IMR-90 (cell line): ENCODE measurements at regions not wholly inside any gene's neighbourhood (a gene's known extent, or its start where the extent isn't known, plus 50 kb on each side); places are given as distances from the start of the nearest gene placed in this dataset.
A peak's percentile ranks its signal among the peaks of the same experiment; 100 is the strongest.

Experiments used
- CTCF ChIP-seq: conservative IDR thresholded peaks from 2 replicates; pipeline ENCODE4 v1.5.1; 2012; ENCODE audit warnings: mild to moderate bottlenecking, low read depth, low read length, improper control_type of control experiment
- POLR2A ChIP-seq: IDR thresholded peaks from 2 replicates; pipeline ENCODE4 v1.6.1; 2012; ENCODE audit warnings: mild to moderate bottlenecking, low read depth, low read length
- USF2 ChIP-seq: fragments of 150-350 bp; IDR thresholded peaks from 2 replicates; pipeline ENCODE4 v1.6.1; 2017; ENCODE audit warnings: mild to moderate bottlenecking, antibody characterized with exemption, low read length, low read depth

- TF ChIP-seq USF2, result no peak
- TF ChIP-seq POLR2A, result no peak
- TF ChIP-seq CTCF, result peak; percentile 46
Observed at GRCh38 chr10:118850418-118851061, 95.8 kb upstream of the CACUL1 start.
